AML-193 (cell line): ENCODE measurements at regions not wholly inside any gene's neighbourhood (a gene's known extent, or its start where the extent isn't known, plus 50 kb on each side); places are given as distances from the start of the nearest gene placed in this dataset.
"Not testable (repeated sequence)": the region's sequence is repeated elsewhere in the genome, so short reads cannot be mapped to it uniquely, and the experiment has no call there.

Source experiments
- DNase-seq, 2 experiments: peaks; one replicate each; lab custom pipeline; 2025; lab: John Stamatoyannopoulos, UW

GRCh38 chr5:36782612-36783011, 94.0 kb upstream of the NIPBL start:
- DNase-seq = not testable (repeated sequence)

GRCh38 chr5:36786448-36787012, 90.0 kb upstream of the NIPBL start:
- no peak for DNase-seq

- no peak for DNase-seq
Measured at GRCh38 chr5:36787365-36788093, 89.0 kb upstream of the NIPBL start.

GRCh38 chr5:36790847-36791246, 85.7 kb upstream of the NIPBL start:
- DNase-seq = no peak

- no peak for DNase-seq
Measured at GRCh38 chr5:36792560-36793180, 83.9 kb upstream of the NIPBL start.

- DNase-seq = no peak
Measured at GRCh38 chr5:36795366-36795765, 81.2 kb upstream of the NIPBL start.

GRCh38 chr5:36796155-36796554, 80.4 kb upstream of the NIPBL start:
- no peak for DNase-seq

- DNase-seq = no peak
Measured at GRCh38 chr5:36801523-36801922, 75.0 kb upstream of the NIPBL start.

GRCh38 chr5:36802187-36802586, 74.4 kb upstream of the NIPBL start:
- no peak for DNase-seq

GRCh38 chr5:36813249-36813648, 63.3 kb upstream of the NIPBL start:
- not testable (repeated sequence) for DNase-seq

- DNase-seq = no peak
Measured at GRCh38 chr5:36815871-36816270, 60.7 kb upstream of the NIPBL start.

GRCh38 chr5:36820900-36821299, 55.7 kb upstream of the NIPBL start:
- DNase-seq = no peak

GRCh38 chr5:36826694-36827093, 49.9 kb upstream of the NIPBL start:
- no peak for DNase-seq
